ENCODE measurements at regions not wholly inside any gene's neighbourhood (a gene's known extent, or its start where the extent isn't known, plus 50 kb on each side); places are given as distances from the start of the nearest gene placed in this dataset.

DNA sequence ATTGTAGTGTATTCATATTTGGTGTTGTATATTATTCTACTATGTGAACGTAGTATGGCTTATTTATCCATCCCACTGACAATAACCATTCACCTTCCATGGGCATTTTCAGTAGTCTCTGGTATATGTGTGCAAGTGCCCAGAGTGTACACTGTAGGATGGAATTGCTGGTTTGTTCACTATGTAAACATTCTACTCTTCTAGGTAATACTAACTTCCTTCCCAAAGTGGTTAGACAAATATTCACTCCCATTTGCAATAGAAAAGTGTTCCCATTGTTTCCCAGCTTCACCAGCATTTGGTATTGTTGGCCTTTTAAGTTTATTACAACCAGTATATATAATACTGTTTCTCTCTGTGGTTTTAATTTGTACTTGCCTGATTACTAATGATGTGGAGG, 153.7 kb downstream of the C7orf25 start:
- H3K4me3 ChIP-seq = no peak overlapping the region
- H3K9me3 ChIP-seq = no peaks in the 10 kb centered on the region
- H3K4me1 ChIP-seq = no peaks in the 10 kb centered on the region
- no peak for TF ChIP-seq POLR2A (IDR thresholded peaks at IDR 0.05)
- TF ChIP-seq, protein P1, sequence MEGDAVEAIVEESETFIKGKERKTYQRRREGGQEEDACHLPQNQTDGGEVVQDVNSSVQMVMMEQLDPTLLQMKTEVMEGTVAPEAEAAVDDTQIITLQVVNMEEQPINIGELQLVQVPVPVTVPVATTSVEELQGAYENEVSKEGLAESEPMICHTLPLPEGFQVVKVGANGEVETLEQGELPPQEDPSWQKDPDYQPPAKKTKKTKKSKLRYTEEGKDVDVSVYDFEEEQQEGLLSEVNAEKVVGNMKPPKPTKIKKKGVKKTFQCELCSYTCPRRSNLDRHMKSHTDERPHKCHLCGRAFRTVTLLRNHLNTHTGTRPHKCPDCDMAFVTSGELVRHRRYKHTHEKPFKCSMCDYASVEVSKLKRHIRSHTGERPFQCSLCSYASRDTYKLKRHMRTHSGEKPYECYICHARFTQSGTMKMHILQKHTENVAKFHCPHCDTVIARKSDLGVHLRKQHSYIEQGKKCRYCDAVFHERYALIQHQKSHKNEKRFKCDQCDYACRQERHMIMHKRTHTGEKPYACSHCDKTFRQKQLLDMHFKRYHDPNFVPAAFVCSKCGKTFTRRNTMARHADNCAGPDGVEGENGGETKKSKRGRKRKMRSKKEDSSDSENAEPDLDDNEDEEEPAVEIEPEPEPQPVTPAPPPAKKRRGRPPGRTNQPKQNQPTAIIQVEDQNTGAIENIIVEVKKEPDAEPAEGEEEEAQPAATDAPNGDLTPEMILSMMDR (IDR thresholded peaks at IDR 0.05) = no peak
- no peak overlapping the region for H3K27ac ChIP-seq
- no peaks in the 10 kb centered on the region for H3K36me3 ChIP-seq
- DNase-seq = no peak
- no peaks in the 10 kb centered on the region for H3K27me3 ChIP-seq

DNA sequence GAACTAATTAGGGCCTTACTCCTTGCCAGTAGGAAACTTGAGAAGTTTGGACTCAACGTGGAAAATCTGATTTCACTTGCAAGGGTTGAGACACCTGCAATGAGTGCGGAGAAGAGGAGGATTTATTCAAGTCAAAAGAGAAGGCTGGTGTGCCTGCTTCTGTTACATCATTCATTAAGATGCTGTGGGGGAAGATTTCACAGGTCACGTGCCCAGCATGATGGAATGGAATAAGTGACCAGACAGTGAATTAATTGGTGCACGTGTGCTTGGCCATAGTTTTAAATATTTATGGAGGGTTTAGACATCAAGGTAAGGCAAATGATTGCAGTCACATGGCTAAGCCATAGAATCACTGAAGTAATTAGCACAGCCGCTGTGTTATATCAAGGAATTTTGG, 155.0 kb downstream of the C7orf25 start:
- TF ChIP-seq POLR2A (IDR thresholded peaks at IDR 0.05) = no peak
- Histone ChIP-seq H3K36me3 (no peaks in the 10 kb centered on the region), H3K4me1 (no peaks in the 10 kb centered on the region), H3K4me3 (no peak overlapping the region), H3K27ac (no peak overlapping the region), H3K9me3 (no peaks in the 10 kb centered on the region), H3K27me3 (no peaks in the 10 kb centered on the region)
- no peak for DNase-seq

DNA sequence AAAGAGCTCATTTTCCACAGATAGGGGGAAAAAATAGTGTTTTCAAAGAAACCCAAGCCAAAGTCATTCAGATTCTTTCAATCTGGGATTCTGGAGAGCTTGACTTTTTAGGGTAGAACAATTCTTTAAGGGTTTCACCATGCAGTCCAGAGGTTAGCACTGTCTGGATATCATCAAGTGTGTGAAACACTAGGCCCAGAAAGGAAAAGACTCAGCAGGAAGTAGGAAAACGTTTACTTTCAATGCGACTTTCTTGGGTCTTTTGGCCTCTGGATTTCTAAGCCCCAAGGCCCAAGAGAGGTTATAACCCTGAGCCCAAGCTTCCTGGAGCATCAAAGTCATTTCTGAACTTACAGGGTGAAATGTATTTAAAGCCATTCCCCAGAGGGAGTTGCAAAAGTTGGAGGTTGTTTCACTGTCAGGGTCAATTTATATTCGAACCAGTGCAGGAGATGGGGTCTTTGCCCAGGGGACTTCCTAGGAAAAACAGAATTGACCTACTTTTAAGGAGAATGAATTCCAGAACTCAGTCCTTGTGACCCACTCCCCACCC, 158.0 kb downstream of the C7orf25 start:
- H3K4me3 ChIP-seq = no peak overlapping the region
- H3K4me1 ChIP-seq = no peaks in the 10 kb centered on the region
- no peaks in the 10 kb centered on the region for H3K36me3 ChIP-seq
- no peak for DNase-seq
- TF ChIP-seq POLR2A (IDR thresholded peaks at IDR 0.05) = no peak
- TF ChIP-seq, protein P1 (IDR thresholded peaks at IDR 0.05) = no peak
- H3K9me3 ChIP-seq = no peaks in the 10 kb centered on the region
- H3K27ac ChIP-seq = no peak overlapping the region
- H3K27me3 ChIP-seq = no peaks in the 10 kb centered on the region

DNA sequence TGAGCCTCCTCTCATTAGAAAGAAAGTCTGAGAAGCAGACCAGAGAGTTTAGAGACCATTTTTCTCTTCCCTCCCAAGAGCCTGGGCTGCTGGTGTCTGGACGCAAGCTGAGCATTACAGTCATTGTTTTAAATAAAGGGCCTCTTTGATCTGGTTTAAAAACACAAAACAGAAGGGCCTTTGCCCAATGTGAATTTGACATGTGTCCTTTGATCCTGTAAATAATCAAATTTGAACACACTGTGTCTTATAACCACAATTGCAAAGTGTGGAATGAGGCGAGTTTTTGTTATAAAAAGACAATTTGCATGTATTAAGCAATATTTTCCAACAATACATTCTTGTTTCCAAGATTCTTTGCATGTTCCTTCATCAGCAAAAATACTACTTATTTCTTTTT, 158.5 kb downstream of the C7orf25 start:
- no peak for TF ChIP-seq POLR2A (IDR thresholded peaks at IDR 0.05)
- TF ChIP-seq, protein P1 (IDR thresholded peaks at IDR 0.05) = no peak
- Histone ChIP-seq H3K27ac (no peak overlapping the region), H3K4me1 (no peaks in the 10 kb centered on the region), H3K27me3 (no peaks in the 10 kb centered on the region), H3K36me3 (no peaks in the 10 kb centered on the region), H3K4me3 (no peak overlapping the region), H3K9me3 (no peaks in the 10 kb centered on the region)
- no peak for DNase-seq

DNA sequence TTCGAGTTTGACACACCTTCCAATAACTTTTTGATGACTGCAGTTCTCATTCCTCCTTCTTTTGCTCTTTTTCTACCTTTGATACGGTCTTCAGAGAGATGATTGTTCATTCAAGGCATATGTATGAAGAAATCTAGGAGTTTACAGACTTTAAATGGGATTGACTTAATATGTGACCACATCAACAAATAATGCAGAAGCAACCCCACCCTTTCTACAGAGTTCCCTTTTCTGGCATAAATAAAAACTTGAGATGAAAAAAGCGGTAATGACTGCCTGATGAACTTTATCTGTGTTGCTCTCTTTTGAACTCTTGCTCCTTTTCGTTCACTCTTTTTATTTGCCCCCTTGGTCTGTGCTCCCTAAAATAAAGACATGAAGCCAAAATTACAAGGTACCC, 161.7 kb downstream of the C7orf25 start:
- Histone ChIP-seq H3K27ac (no peak overlapping the region), H3K36me3 (no peaks in the 10 kb centered on the region), H3K9me3 (no peaks in the 10 kb centered on the region), H3K4me1 (no peaks in the 10 kb centered on the region), H3K27me3 (no peaks in the 10 kb centered on the region), H3K4me3 (no peak overlapping the region)
- TF ChIP-seq, protein P1 (IDR thresholded peaks at IDR 0.05) = no peak
- TF ChIP-seq POLR2A (IDR thresholded peaks at IDR 0.05) = no peak
- no peak for DNase-seq

DNA sequence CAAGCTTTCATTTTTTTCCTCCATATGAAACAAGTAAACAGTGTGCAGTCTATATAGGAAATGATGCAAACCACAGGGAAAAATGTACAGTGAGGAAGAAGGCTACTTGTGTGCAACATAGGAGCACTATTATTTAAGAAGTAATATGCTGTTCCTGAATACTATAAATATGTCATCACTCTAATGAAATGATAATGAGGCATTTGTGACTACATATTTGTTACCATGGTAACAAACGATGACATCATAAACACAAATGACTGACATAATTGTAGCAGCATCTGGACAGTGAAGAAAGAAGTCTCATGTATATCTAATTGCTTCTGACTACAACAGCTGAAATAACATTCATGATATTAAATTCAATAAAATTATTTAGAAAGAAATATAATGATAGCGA, 164.8 kb downstream of the C7orf25 start:
- no peak overlapping the region for H3K27ac ChIP-seq
- H3K27me3 ChIP-seq = no peaks in the 10 kb centered on the region
- no peak for DNase-seq
- TF ChIP-seq POLR2A (IDR thresholded peaks at IDR 0.05) = no peak
- TF ChIP-seq, protein P1 (IDR thresholded peaks at IDR 0.05) = no peak
- H3K9me3 ChIP-seq = no peaks in the 10 kb centered on the region
- no peaks in the 10 kb centered on the region for H3K36me3 ChIP-seq
- H3K4me3 ChIP-seq = no peak overlapping the region
- H3K4me1 ChIP-seq = no peaks in the 10 kb centered on the region

Data from Peyer's patch (tissue), 4 donors.